ENCODE measurements at regions not wholly inside any gene's neighbourhood (a gene's known extent, or its start where the extent isn't known, plus 50 kb on each side); places are given as distances from the start of the nearest gene placed in this dataset.
A peak's percentile ranks its signal among the peaks of the same experiment; 100 is the strongest.
"Not testable (repeated sequence)": the region's sequence is repeated elsewhere in the genome, so short reads cannot be mapped to it uniquely, and the experiment has no call there.

DNA sequence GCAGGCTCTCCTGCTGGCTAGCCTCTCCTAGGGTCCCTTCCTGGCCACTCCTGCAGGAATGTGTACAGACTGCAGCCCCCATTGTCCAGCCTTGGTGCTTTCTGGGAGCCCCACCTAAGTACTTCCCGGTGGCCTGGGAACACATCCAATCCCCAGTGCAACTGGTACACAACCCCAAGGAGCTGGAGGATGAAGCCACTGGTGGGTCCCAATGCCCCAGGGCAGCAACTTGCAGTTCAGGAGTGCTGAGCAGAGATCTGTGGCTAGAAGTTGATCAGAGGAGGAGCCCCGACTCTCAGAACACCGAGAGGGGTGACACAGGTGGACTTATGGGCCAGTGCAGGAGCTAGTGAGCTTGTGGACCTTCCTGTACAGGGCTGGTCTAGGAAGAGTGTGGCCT is 1093.7 kb upstream of the ACO1 start:
- ATAC-seq (ENCODE audit: poor library complexity) (no peak), DNase-seq (peak; percentile 10)
- intact Hi-C loops (cut with DNase I), result no loop called here

DNA sequence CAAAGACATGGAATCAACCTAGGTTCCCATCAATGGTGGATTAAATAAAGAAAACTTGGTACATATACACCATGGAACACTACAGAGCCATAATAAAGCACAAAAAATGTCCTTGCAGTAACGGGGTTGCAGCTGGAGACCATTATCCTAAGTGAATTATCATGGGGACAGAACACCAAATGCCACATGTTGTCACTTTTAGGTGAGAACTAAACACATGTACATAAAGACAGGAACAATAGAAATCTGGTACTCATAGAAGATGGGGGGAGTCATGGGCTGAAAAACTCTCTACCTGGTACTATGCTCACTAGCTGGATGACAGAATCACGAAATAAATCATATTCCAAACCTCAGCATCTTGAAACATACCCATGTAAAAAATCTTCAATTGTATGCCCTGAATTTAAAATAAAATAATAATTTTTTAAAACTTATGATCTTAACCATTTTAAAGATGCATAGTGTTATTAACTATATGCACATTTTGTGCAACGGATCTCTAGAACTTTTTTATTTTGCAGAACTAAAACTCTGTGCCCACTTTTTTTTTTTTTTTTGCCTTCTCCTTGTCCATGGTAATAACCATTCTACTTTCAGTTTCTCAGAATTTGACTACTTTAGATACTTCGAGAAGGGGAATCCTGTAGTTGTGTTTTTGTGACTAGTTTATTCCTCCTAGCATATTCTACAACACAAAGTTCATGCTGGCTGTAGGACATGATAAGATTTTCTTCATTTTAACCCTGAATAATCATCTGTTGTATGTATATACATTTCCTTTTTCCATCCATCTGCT is 1081.6 kb upstream of the ACO1 start:
- no peak for DNase-seq
- intact Hi-C loops (cut with DNase I), result no loop called here
- no peak for ATAC-seq (ENCODE audit: poor library complexity)

DNA sequence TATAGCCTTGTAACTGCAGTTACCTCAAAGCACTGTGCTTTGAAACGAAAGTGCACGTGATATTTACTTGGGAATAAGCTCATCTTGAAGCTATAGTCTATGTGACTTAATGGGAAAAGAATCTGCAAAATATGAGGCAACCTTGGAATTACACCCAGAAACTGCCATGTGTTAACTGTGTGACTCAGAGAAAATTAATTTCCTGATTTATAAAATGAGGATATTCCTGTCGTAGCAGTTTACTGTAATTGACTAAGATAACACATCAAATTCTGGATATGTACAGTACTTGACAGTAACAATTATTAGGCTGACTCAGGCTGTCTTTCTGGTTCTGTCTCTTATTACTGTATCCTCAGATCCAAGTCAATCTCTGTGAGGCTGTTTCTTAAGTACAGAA is 1079.9 kb upstream of the ACO1 start:
- DNase-seq, result no peak
- ATAC-seq (ENCODE audit: poor library complexity), result no peak
- intact Hi-C loops (cut with DNase I), result no loop called here

DNA sequence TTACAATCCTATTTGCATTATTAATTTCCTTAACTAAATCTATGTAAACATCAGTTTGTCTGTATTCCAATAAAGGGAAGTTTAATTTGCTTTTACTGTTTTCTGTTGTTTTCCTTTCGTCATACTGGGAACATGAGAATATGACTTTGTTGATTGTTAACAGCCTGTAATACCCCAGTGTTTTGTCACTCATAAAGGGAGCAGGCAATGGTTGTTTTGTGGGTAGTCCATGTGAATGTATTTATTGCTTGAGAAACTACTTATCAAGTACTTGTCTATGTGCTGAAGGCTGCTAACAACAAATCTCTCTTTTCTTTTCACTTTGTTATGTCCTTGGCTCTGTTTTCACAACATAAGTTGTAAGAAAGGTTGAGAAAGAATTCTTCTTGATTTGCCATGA is 1070.2 kb upstream of the ACO1 start:
- DNase-seq (no peak), ATAC-seq (ENCODE audit: poor library complexity) (no peak)
- intact Hi-C loops (cut with DNase I), result no loop called here

DNA sequence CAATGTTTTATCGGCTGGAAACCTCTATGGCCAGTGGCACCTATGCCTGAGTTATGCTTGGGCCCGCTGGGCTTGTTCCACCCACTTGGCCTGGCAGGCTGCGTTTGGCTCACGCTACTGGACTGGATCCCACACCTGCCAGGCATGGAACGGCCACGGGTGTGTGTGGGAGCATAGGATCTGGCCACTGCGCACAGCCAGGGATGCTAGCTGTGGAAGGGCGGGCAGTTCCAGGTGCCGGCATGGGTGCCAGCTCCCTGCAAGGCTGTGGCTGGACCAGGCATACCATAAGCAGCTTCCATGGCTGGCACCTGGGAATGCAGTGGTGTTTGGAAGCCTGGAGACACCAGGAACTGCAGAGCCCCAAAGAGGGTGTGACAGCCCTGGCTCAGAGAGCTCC is 1063.9 kb upstream of the ACO1 start:
- intact Hi-C loops (cut with DNase I), result no loop called here
- no peak for DNase-seq
- ATAC-seq (ENCODE audit: poor library complexity), result no peak

DNA sequence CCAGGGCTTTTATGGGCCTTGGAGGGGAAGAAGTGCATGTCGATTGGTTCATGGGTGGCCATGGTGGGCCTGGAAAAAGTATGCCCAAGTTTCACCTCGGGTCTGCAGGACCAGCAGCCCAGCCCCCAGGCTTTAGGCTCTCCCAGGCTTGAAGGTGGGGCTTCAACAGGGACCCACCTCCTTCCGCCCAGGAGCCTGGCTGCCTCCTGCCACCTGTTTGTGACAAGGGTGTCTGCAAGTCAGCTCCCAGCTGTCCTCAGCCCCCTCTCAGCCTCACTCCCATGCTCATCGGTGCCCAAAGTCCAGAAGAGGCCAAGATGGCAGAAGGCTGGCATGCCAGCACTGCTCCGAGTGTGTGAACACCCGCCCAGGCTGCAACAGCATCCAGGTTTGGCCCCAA is 1063.2 kb upstream of the ACO1 start:
- intact Hi-C loops (cut with DNase I), result no loop called here
- no peak for ATAC-seq (ENCODE audit: poor library complexity)
- no peak for DNase-seq

DNA sequence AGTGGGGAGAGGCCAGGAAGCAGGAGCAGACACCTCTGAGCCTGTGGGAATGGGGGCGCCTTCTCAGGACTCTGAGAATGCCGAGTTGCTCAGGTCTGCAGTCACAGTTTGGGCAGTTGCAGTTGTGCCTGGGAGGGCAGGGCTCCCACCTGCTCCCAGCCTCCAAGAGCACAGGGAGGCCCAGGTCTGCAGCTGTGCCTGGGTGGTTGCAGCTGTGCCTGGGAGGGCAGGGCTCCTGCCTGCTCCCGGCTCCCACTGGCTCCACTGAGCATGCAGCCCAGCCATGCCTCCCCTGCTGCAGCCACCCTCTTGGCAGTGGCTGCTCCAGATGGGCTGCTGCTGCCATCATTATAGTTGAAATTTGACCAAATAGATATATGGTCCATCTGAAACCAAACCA is 1062.8 kb upstream of the ACO1 start:
- intact Hi-C loops (cut with DNase I), result no loop called here
- DNase-seq (no peak), ATAC-seq (ENCODE audit: poor library complexity) (no peak)

DNA sequence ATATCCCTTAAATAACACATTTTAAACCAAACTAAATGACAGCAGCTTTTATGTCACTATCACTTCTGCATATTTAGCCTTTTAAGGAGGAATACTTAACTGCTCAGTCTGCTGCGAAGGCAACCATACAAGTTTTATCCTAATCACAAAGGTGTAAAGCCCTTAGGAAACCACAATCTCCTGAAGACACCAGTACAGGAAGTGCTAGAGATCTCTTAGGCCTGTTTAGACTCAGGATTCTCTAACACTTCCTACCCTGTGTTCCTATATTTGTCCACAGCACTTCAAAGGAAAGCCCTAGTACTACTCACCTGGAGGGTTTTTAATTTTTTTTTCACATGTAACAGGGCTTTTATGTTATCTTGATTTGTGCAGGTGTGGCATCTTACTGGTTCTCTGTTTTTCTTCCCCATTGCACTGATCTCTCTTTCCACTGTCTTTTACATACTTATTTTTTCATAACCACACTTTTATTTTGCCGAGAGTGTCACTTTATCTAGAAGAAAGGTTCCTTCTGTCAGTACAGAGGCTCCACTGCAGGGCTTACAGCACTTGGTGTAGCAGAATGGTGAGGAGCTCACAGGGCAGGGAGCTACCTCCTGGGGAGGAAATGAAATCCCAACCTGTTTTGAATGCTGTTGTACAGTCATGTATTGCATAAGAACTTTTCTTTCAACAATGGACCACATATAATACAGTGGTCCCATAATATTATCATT is 1060.6 kb upstream of the ACO1 start:
- DNase-seq, result no peak
- intact Hi-C loops (cut with DNase I), result no loop called here
- no peak for ATAC-seq (ENCODE audit: poor library complexity)

DNA sequence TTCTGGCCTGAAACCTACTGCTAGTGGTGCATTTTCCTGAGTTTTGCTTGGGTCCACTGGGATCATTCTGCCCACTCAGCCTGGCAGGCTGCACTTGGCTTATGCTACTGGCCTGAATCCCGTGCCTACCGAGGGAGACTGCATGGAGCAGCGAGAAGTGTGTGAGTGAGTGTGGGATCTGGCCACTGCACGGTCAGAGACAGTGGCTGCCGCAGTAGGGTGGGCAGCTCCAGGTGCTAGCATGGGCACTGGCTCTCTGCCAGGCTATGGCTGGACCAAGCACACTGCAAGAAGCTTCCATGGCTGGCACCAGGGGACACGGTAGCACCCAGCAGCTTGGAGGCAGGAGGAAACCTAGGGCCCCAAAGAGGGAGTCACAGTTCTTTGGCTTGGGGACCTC is 1058.7 kb upstream of the ACO1 start:
- ATAC-seq (ENCODE audit: poor library complexity) (no peak), DNase-seq (no peak)
- intact Hi-C loops (cut with DNase I), result no loop called here

DNA sequence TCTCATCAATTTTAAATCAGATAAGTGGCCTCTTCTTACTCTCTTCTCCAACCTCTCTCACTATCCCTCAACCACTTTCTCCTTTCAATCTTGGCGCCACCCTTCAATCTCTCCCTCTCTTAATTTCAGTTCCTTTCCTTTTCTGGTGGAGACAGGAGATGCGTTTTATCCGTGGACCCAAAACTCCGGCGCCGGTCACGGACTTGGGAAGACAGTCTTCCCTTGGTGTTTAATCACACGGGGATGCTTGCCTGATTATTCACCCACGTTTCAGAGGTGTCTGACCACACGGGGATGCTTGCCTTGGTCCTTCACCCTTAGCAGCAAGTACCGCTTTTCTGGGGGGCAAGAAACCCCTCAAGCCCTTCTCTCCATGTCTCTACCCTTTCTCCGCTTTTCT is 1057.6 kb upstream of the ACO1 start:
- intact Hi-C loops (cut with DNase I); DNase-seq; ATAC-seq (ENCODE audit: poor library complexity): not testable (repeated sequence)

DNA sequence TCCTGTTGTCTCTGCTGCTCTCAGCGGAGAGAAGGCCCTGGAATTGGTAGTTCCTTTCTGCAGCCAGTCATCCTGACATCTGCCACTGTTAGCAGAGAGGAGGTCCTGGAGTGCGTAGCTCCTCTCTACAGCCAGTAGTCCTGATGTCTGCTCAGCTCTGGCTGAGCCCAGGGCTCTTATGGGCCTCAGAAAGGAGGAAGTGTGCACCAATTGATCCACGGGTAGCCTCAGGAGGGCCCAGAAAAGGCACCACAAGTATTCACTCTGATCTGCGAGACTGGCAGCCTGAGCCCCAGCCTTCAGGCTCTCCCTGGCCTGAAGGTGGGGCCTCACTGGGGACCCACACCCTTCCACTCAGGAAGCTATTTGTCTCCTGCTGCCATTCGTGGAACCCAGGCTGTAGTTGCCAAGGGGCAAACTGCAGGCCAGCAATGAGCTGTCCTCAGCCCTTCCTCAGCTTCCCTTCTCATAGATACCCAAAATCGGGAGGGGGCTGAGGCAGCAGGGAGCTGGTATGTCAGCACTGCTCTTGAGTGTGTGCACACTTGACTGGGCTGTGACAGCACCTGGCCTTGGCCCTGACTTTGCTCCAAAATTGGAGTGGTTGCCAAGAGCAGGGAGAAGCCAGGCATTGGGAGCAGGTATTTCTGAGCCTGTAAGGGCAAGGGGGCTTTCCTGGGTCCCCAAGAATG is 1049.5 kb upstream of the ACO1 start:
- DNase-seq (no peak), ATAC-seq (ENCODE audit: poor library complexity) (peak; percentile 49)
- intact Hi-C loops (cut with DNase I), result no loop called here

DNA sequence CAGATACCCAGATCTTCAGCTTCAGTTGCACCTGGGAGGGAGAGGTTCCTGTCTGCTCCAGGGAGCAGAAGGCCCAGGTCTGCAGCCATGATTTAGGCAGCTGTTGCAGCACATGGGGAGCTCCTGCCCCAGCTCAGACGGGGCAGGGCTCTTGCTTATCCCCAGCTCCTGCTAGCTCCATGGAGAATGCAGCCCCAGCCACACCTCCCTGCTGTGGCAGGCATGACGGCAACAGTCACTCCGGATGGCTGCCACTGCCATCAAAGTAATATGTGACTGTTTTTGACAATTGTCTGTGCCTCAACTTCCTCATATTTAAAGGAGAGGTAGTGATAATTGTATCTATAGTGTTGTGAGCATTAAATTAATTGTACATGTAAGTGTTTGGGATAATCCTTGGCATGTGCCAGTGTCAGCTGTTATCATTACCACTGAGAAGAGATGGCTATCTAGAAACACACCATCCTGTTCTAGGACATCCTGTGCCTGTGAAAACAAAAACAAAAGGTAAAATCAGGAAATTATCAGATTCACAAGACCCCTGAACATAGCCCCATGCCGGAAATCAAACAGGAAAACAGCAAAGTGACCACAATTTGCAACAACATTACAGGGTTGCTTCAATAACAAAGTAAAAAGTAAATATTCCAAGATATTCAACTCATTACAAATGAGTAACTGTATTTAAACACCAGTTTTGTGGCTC is 1048.8 kb upstream of the ACO1 start:
- peak; percentile 31 for ATAC-seq (ENCODE audit: poor library complexity)
- no peak for DNase-seq
- intact Hi-C loops (cut with DNase I), result no loop called here

DNA sequence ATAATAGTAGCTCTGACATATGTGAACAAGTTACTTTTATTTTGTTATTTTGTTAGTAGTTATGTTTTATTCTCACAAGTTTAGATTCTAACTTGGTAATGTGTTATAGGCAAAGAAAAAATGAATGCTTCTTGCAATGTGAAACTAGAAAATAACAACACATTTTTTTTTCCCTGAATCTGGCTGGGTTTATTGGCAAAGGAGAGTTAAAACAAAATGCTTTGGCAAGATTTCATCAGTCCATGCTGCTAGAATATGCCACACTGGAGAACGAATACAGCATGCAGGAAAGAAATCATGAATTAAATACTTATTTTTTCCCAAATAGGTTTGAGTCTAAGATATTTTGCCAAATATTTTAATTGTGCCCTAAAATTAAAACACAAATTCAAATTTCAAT is 1048.1 kb upstream of the ACO1 start:
- intact Hi-C loops (cut with DNase I), result no loop called here
- ATAC-seq (ENCODE audit: poor library complexity) (no peak), DNase-seq (no peak)

DNA sequence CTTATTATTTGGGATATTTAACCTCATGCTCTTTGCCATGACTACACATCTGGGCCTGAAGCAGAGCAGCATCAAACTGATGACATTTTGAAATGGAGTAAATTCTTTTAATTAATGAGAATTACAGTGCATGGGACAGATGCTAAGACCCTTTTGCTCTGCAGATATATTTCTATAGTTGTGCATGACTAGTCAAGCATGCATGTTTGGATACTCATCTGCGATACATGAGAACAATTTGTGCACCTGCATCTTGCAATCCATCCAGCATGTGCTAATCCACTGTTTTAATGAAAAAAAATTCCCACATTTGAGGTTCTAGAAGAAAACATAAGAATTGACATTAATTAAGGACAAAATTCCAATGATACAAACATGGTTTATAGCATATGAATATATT is 1047.6 kb upstream of the ACO1 start:
- intact Hi-C loops (cut with DNase I), result no loop called here
- ATAC-seq (ENCODE audit: poor library complexity), result no peak
- DNase-seq, result no peak

DNA sequence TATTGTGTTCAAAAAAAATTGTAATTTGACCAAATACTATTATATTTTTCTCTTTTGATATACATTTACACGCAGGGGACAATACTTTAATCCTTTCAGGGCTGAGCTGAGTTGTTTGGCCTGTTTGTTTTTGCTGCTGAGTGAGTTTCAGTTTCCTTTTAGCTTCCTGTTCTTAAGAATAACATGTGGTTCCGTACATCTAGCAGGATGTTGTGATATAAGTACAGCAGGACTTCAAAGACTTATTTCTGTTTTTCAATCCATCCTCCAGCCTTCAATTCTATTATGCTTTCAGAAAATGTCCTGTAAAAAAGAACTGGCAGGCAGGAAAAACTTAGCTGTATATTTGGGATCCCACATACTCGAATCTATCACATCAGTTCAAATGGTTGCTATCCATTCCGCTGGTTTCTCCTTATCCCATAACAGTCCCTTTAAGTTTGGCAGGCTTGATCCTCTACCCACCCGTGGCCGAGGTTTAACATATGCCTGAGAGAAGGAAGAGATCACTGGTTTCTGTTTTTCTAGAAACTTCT is 1037.3 kb upstream of the ACO1 start:
- DNase-seq (no peak), ATAC-seq (ENCODE audit: poor library complexity) (peak; percentile 64)
- intact Hi-C loops (cut with DNase I), result no loop called here

DNA sequence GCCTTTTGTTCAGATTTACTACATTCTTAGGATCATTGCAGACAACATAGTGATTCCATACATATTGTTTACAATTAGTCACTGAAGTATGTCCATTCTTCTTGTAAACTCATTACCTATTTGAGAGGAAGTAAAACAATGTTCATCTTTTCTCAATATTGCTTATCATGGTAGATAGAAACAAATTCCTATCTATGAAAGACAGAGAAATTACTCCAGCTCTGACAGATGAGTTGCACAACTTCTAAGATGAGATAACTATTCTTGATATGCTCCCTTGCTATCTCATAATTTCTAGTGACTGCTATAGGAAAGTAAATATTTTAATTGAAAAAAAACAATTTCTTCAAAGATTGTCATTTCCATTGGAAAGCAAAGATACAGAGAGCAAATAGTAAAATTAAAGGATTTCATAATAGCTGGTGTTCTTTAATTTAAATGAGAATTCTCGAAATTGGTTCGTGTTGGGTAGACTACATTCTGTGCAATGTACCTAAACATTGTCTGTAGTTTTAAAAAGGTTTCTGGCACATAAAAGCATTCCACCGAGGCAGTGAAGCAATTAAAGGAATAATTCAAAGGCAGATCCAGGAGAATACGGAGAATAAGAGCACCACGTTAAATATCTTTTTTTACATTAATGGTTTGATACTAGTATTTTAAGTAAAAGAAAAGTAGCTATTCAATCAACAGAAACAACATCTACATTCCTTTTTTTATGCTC is 1029.1 kb upstream of the ACO1 start:
- no peak for DNase-seq
- intact Hi-C loops (cut with DNase I), result no loop called here
- no peak for ATAC-seq (ENCODE audit: poor library complexity)

DNA sequence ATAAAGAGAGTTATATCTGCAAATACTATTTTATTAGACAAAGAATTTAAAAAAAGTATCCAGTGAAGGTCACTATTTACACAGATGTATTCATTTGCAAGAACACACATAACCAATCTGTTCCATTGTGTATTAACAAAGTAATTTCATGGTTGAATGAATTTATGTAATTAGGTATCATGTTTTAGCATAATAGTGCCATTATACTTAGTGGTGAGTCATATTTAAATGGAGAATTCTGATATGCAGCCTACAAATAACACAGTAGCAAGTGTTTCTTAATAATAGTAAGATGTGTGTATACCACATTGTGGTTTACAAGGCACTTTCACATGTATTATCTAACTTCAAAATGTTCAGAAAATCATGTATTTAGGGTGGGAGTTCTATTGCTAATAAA is 1028.5 kb upstream of the ACO1 start:
- no peak for ATAC-seq (ENCODE audit: poor library complexity)
- intact Hi-C loops (cut with DNase I), result no loop called here

DNA sequence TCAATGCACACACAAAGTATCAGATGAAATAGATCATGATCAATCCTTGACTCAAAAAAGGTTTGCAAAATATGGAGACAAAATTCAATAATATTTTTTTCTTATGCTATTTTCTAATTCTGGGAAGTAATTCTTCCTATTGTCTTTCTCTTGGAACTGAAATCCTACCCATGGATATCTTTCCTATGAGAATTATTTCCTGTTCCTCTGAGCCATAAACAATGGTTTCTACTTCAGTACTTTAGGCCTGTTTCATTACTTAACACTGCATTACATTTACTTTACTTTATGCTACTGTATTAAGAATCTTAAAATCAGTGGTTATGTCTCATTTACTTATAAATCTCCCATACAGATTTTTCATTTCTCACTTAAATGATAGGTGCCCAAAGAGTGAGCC is 1025.4 kb upstream of the ACO1 start:
- intact Hi-C loops (cut with DNase I), result no loop called here
- ATAC-seq (ENCODE audit: poor library complexity), result no peak
- no peak for DNase-seq

More for the DNA sequence above, 1028.5 kb upstream of the ACO1 start:
- DNase-seq, result no peak

Measured in Right ventricle myocardium superior (tissue), 1 donor.